ENCODE measurements at regions not wholly inside any gene's neighbourhood (a gene's known extent, or its start where the extent isn't known, plus 50 kb on each side); places are given as distances from the start of the nearest gene placed in this dataset.
"Not testable (repeated sequence)": the region's sequence is repeated elsewhere in the genome, so short reads cannot be mapped to it uniquely, and the experiment has no call there.

DNA sequence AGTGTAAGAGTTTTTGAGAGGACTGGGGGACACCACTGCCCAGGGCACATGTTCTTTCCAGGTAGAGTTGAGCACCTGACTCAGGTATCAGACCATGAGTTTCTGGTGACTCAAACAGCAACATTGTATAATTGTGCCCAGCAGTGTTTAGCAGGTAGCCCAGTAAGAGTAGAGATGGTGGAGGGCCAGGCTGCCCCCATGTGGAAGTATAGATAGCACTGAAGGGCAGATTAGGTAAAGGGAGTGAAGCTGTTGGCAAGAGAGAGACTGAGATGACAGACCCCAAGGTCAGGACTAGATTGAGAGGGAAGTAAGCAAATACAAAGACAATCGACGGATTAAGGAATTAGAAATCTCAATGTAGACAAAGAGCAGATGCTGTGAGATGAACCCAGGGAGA is 74.6 kb downstream of the TRIM42 start:
- DNase-seq (ENCODE audit: low read depth in 3 of 3, low spot score in 2 of 3): no peak

- DNase-seq (ENCODE audit: low read depth in 3 of 3, low spot score in 2 of 3): no peak
Observed at GRCh38 chr3:140753865-140754754, 76.2 kb downstream of the TRIM42 start.

GRCh38 chr3:140754936-140755335 is 77.1 kb downstream of the TRIM42 start:
- DNase-seq (ENCODE audit: low read depth in 3 of 3, low spot score in 2 of 3): no peak

DNA sequence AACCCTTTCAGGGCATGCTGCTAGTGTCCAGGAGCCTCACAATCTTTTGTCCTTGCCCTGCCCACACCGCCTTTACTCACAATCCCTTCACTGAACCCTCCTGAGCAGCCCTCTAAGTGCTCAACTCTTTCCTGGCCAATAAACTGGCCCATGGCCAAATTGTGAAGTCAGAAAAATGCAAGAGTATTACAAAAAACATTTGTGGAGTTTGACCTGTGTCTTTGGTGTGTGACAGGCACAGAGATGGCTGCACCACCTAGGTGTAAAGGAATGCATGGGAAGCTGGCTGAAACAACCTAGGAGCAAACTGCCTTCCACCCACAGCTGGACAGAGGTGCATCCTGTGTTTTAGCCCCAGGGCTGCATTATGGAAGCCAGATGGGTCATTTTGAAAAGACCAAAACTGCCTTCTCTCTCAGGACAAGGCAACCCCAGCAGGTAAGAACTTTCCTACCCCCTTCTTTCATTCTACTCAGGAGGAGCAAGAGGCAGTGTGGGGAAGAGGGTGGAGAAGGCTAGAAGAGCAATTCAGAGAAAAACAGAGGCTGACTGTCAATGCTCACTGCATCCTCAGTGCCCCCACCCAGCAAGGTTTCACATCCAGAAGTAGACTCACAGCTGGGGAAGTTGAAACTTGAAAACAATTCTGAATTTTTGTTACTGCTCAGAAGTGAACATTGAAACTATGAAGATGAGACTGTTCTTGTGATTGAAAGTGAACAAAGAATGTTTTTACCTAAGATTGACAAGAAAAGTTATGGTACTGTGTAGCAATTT is 78.6 kb downstream of the TRIM42 start:
- no peak for DNase-seq (ENCODE audit: low read depth in 3 of 3, low spot score in 2 of 3)

DNA sequence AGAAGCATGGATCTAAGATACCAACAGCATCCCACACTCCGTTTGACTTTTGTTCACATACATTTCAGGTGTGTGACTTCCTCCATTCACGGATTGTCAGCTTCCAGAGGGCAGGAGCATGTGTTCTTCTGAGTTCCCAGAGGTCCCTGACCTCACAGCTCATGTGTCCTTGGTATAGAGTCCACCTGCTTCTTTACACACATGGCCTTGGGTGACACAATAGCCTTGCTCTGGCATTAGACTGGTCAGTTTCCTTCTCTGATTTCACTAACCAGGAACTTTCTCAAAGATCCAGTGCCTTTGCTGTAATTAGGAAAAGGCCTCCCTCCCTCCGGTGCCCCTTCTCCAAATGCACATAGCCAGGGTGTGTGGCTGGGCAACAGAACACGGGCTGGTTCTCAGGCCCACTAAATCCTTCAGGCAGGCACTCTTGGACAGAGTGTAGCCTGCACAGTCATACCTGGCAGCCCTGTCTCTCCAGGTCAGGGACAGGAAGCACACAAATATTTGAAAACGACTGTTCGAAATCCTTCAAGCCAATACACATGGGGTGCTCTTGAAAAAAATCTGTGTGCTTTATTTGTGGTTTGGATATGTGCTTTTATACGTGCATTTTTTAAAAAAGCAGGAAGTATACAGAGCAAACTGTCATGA is 81.1 kb downstream of the TRIM42 start:
- no peak for DNase-seq (ENCODE audit: low read depth in 3 of 3, low spot score in 2 of 3)

DNA sequence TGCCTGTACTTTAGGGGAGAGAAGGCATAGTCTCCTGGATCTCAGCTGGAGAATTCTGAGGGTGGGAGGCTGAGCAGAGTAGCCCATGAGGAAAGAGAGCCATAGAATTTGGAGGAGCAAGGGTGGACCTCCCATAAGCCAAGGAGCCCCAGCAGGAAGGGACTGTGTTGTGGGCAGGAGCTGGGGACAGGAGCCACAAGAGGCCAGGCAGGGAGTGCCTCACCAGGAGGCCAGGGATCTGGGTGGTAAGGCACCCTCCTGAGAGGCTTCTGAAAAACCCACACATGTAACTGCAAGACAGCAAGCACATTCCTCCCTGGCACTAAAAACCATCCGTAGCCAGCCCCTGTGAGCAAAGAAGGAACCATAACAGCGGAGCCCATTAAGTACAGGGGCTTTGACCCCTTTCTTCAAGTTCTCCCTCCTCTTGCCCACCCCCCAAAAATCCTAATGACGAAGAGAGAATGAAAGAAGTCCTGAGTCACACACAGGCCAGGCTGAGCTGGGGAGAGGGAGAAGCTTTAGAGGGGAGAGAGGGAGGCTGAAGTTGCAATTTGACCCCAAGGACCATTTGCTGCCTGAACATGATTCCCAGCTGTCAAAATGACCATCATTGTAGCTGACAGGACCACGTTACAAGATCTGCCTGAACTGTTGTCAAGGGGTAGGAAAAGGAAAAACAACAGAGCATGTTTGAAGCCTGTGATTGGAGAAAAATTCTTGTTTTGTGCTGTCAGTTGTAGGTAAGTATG is 82.6 kb downstream of the TRIM42 start:
- no peak for DNase-seq (ENCODE audit: low read depth in 3 of 3, low spot score in 2 of 3)

- no peak for DNase-seq (ENCODE audit: low read depth in 3 of 3, low spot score in 2 of 3)
Observed at GRCh38 chr3:140761076-140761639, 83.3 kb downstream of the TRIM42 start.

- DNase-seq (ENCODE audit: low read depth in 3 of 3, low spot score in 2 of 3): no peak
Observed at GRCh38 chr3:140762746-140763145, 84.9 kb downstream of the TRIM42 start.

GRCh38 chr3:140763532-140763931 is 85.7 kb downstream of the TRIM42 start:
- no peak for DNase-seq (ENCODE audit: low read depth in 3 of 3, low spot score in 2 of 3)

DNA sequence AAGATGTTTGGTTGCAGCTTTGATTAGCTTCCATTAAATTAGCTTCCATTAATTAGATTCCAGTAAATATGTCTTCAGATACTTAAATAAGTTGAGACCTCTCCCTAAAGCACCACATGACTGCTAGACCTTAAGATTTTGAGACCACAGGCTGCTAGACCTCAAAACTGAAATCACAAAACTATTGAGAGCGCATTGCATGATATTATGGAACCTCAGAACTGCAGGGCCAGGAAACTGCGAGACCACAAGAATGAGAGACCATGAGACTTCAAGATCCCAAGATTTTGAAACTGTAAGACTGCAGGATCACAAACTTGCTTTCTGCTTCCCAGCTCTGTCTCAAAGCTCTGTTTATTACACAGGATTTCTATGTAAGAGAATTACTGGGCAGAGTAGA is 87.4 kb downstream of the TRIM42 start:
- no peak for DNase-seq (ENCODE audit: low read depth in 3 of 3, low spot score in 2 of 3)

GRCh38 chr3:140766465-140766864 is 88.6 kb downstream of the TRIM42 start:
- no peak for DNase-seq (ENCODE audit: low read depth in 3 of 3, low spot score in 2 of 3)

GRCh38 chr3:140767566-140767965 is 89.7 kb downstream of the TRIM42 start:
- DNase-seq (ENCODE audit: low read depth in 3 of 3, low spot score in 2 of 3): no peak

DNA sequence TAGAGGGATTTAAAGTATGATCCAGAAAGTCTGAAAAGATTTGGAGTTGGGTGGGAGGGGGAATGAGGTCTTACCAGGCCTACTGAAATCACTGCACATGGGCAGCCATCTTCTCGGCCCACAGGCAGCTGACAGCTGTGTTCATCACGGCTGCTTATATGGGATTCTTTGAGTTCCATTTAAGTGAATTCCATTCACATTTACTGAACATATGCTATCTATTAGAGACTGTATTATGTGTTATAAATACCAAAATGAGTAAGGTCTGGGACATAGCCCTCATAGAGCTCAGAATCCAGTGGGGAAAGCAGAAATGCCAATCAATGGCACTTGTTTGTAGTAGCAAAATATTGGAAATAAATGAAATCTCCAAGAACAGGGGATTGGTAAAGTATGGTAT is 91.1 kb downstream of the TRIM42 start:
- DNase-seq (ENCODE audit: low read depth in 3 of 3, low spot score in 2 of 3): no peak

DNA sequence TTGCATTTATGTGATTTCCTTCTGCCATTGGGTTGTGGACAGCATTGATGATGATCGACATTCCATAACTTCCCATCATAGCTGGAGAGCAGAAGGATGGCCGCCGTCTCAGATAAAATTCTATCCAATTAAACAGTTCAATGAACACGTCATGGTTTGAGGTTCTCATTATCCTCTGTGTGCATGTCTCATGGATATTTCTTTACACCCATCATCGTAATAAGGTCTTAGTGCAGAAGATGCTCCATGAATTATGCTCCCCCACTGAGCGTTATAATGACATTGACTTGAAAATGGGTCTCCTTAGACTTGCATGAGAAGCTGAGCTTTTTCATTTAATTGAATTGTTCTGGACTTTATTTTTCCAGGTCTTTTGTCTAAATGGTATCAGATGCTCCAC is 92.1 kb downstream of the TRIM42 start:
- DNase-seq (ENCODE audit: low read depth in 3 of 3, low spot score in 2 of 3): no peak

DNA sequence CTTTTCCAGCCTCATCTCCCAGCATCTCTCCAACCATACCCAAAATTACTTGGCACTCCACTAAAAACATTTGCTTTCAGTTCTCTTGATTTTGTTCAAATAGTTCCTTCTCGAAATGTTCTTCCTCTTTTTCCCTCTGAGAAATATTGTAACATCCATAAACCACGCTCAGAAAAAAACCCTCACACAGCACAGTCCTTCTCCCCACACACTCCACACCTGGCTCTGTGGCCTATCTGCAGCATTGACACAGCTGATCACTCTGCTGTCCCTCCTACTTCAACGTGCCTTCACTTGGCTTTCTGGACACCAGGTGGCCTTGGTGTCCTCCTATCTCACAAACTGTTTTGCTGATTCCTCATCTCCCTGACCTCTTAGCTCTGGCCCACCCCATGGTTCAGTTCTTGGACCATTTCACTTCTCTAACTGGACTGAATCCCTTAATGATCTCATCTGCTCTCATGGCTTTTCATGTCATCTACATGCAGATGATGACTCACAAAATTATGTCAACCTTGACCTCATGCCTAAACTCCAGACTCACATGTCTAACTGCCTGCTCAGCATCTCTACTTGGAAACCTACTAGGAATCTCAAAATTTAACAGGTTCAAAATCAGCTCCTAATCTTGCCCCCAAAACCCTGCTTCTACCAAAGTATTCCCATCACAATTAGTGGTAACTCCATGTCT is 93.3 kb downstream of the TRIM42 start:
- DNase-seq (ENCODE audit: low read depth in 3 of 3, low spot score in 2 of 3): no peak

GRCh38 chr3:140777631-140778233 is 99.9 kb downstream of the TRIM42 start:
- DNase-seq (ENCODE audit: low read depth in 3 of 3, low spot score in 2 of 3): no peak

GRCh38 chr3:140791368-140791767 is 113.5 kb downstream of the TRIM42 start:
- DNase-seq (ENCODE audit: low read depth in 3 of 3, low spot score in 2 of 3): no peak

DNA sequence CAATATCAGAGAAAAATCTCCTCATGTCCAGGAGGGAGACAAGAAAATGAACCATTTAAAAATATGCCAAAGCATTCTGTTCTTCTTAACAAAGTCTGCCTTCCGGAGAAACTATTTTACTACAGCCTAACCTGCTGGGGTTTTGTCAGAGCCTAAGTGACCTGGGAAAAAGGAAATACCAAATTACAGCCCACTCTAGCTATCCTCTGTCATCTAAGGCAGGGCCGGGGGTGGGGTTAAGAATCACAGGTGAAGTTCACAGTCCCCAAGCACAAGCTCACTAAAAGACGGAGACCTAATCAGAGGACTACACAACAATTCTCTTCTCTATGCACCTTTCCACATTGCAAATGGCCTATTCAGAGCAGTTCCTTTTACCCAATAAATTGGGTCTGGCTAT is 116.6 kb downstream of the TRIM42 start:
- DNase-seq (ENCODE audit: low read depth in 3 of 3, low spot score in 2 of 3): no peak

DNA sequence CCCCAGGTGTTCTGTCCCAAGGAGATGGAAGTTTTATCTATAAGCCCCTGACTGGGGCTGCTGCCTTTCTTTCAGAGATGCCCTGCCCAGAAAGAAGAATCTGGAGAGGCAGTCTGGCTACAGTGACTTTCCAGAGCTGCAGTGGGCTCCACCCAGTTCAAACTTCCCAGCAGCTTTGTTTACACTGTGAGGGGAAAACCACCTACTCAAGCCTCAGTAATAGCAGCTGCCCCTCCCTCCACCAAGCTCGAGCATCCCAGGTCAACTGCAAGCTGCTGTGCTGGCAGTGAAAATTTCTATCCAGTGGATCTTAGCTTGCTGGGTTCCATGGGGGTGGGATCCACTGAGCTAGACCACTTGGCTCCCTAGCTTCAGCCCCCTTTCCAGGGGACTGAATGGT is 125.0 kb downstream of the TRIM42 start:
- DNase-seq (ENCODE audit: low read depth in 3 of 3, low spot score in 2 of 3): not testable (repeated sequence)
